IMR-90 (cell line): ENCODE measurements at regions not wholly inside any gene's neighbourhood (a gene's known extent, or its start where the extent isn't known, plus 50 kb on each side); places are given as distances from the start of the nearest gene placed in this dataset.

ENCODE experiments used
- ATAC-seq: fragments of 200-7000 bp; cut with Tn5 transposase; 2 replicates; pipeline ENCODE4 v1.9.1; 2020; ENCODE audit warnings: low read depth, mild to moderate bottlenecking, moderate library complexity
- BruUV-seq: library from RNA; stranded (reverse); fragments of 400-500 nt; replicated peaks from 2 replicates; lab custom pipeline; 2021; lab: Mats Ljungman, UMichigan
- CTCF ChIA-PET: fragments of 300-600 bp; formaldehyde crosslinking; extraction: SDS; loops from one replicate; lab custom pipeline; 2021; ENCODE audit warnings: antibody characterized with exemption; lab: Yijun Ruan, JAX
- POLR2A ChIA-PET: fragments of 300-600 bp; sonication (Branson Sonifier 250); formaldehyde crosslinking; loops from one replicate; lab custom pipeline; 2022; ENCODE audit warnings: antibody characterized with exemption; ENCODE audit not compliant: unreplicated experiment; lab: Charles Lee
- DNase-seq: peaks from one replicate; pipeline ENCODE4 v3.0.0; 2013
- H2AFZ ChIP-seq: replicated peaks from 2 replicates; pipeline ENCODE3; 2013; ENCODE audit warnings: low read length, mild to moderate bottlenecking; ENCODE audit not compliant: poor library complexity
- H2AK5ac ChIP-seq: 2 replicates; pipeline ENCODE4 v1.6.1; 2013; ENCODE audit warnings: low read depth, low read length, inconsistent platforms
- H2AK9ac ChIP-seq: replicated peaks from 2 replicates; pipeline ENCODE3; 2013; ENCODE audit warnings: mild to moderate bottlenecking, low read depth, low read length, moderate library complexity; ENCODE audit not compliant: poor library complexity
- H2BK120ac ChIP-seq: 2 replicates; pipeline ENCODE4 v1.6.1; 2013; ENCODE audit warnings: low read depth, low read length, inconsistent platforms
- H2BK15ac ChIP-seq: 3 replicates; pipeline ENCODE4 v1.6.1; 2013; ENCODE audit warnings: low read depth, low read length, inconsistent platforms
- H2BK20ac ChIP-seq: 2 replicates; pipeline ENCODE4 v1.6.1; 2013; ENCODE audit warnings: low read depth, mild to moderate bottlenecking, inconsistent platforms, low read length, moderate library complexity
- H2BK5ac ChIP-seq: 2 replicates; pipeline ENCODE4 v1.6.1; 2013; ENCODE audit warnings: mild to moderate bottlenecking, low read depth, low read length, inconsistent platforms; ENCODE audit not compliant: poor library complexity, severe bottlenecking
- H3K14ac ChIP-seq: replicated peaks from 2 replicates; pipeline ENCODE4 v1.6.1; 2013; ENCODE audit warnings: low read depth, low read length, inconsistent platforms
- H3K18ac ChIP-seq: 2 replicates; pipeline ENCODE4 v1.6.1; 2013; ENCODE audit warnings: low read depth, low read length, control low read depth
- H3K23ac ChIP-seq: 2 replicates; pipeline ENCODE4 v1.6.1; 2013; ENCODE audit warnings: low read depth, low read length, inconsistent platforms
- H3K27ac ChIP-seq: 2 replicates; pipeline ENCODE4 v1.5.1; 2013; ENCODE audit warnings: mild to moderate bottlenecking, control low read depth, low read length; ENCODE audit not compliant: insufficient read depth
- H3K27me3 ChIP-seq: 2 replicates; pipeline ENCODE4 v1.6.1; 2013; ENCODE audit warnings: low read length; ENCODE audit not compliant: control insufficient read depth, insufficient read depth
- H3K36me3 ChIP-seq: 2 replicates; pipeline ENCODE4 v1.6.1; 2013; ENCODE audit warnings: low read length, mixed read lengths; ENCODE audit not compliant: control insufficient read depth, insufficient read depth
- H3K4ac ChIP-seq: 2 replicates; pipeline ENCODE4 v1.6.1; 2013; ENCODE audit warnings: low read depth, low read length, inconsistent platforms
- H3K4me1 ChIP-seq: 2 replicates; pipeline ENCODE4 v1.6.1; 2013; ENCODE audit warnings: low read length, mixed read lengths; ENCODE audit not compliant: control insufficient read depth, insufficient read depth
- H3K4me2 ChIP-seq: 2 replicates; pipeline ENCODE4 v1.6.1; 2013; ENCODE audit warnings: low read depth, mild to moderate bottlenecking, control low read depth, low read length, moderate library complexity
- H3K4me3 ChIP-seq: 2 replicates; pipeline ENCODE4 v1.5.1; 2013; ENCODE audit warnings: low read depth, mild to moderate bottlenecking, control low read depth, low read length, moderate library complexity; ENCODE audit not compliant: insufficient read depth
- H3K56ac ChIP-seq: 2 replicates; pipeline ENCODE4 v1.6.1; 2013; ENCODE audit warnings: low read length, inconsistent platforms; ENCODE audit not compliant: insufficient read depth; ENCODE audit errors: extremely low read depth
- H3K79me1 ChIP-seq, 2 experiments: 2 replicates each; pipeline ENCODE4 v1.6.1; 2013; ENCODE audit warnings: low read length in 2 of 2, inconsistent platforms in 1 of 2, low read depth in 1 of 2
- H3K9ac ChIP-seq: 2 replicates; pipeline ENCODE4 v1.6.1; 2013; ENCODE audit warnings: low read depth, low read length, control low read depth
- H3K9me1 ChIP-seq: 2 replicates; pipeline ENCODE4 v1.6.1; 2013; ENCODE audit warnings: low read length, inconsistent platforms; ENCODE audit not compliant: insufficient read depth
- H3K9me3 ChIP-seq: 2 replicates; pipeline ENCODE4 v1.6.1; 2013; ENCODE audit warnings: low read length; ENCODE audit not compliant: control insufficient read depth, insufficient read depth
- H4K20me1 ChIP-seq: 2 replicates; pipeline ENCODE4 v1.6.1; 2013; ENCODE audit warnings: low read length, inconsistent platforms; ENCODE audit not compliant: insufficient read depth
- H4K5ac ChIP-seq: 2 replicates; pipeline ENCODE4 v1.6.1; 2013; ENCODE audit warnings: mild to moderate bottlenecking, low read depth, low read length, control low read depth
- H4K8ac ChIP-seq, 2 experiments: 2 replicates each; pipeline ENCODE4 v1.6.1; 2013; ENCODE audit warnings: low read depth in 2 of 2, low read length in 2 of 2, control low read depth in 1 of 2, inconsistent platforms in 1 of 2
- H4K91ac ChIP-seq: 2 replicates; pipeline ENCODE4 v1.6.1; 2013; ENCODE audit warnings: low read depth, low read length, inconsistent platforms; ENCODE audit not compliant: insufficient read depth
- BHLHE40 ChIP-seq: fragments of 150-350 bp; IDR thresholded peaks from 2 replicates; pipeline ENCODE4 v1.6.1; 2016; ENCODE audit warnings: mild to moderate bottlenecking, low read depth, low read length
- MAZ ChIP-seq: IDR thresholded peaks from 2 replicates; pipeline ENCODE4 v1.6.1; 2012; ENCODE audit warnings: low read depth, mild to moderate bottlenecking, low read length, improper control_type of control experiment, moderate library complexity, borderline replicate concordance
- RAD21 ChIP-seq: IDR thresholded peaks from 2 replicates; pipeline ENCODE4 v1.6.1; 2012; ENCODE audit warnings: low read length, improper control_type of control experiment
- RFX5 ChIP-seq: IDR thresholded peaks from 2 replicates; pipeline ENCODE4 v1.8.0; 2012; ENCODE audit warnings: low read depth, mild to moderate bottlenecking, low read length, moderate library complexity
- SMC3 ChIP-seq: fragments of 150-350 bp; IDR thresholded peaks from 2 replicates; pipeline ENCODE4 v1.6.1; 2016; ENCODE audit warnings: low read depth, mild to moderate bottlenecking, antibody characterized with exemption, low read length, moderate library complexity
- WGBS, 2 experiments: methylation state at CpG; one replicate each; pipeline versions ENCODE4 v1.1.5 to v1.1.7; 2013; ENCODE audit warnings: missing lambda C conversion rate in 2 of 2; ENCODE audit not compliant: insufficient read length in 1 of 2; ENCODE audit errors: extremely low coverage in 2 of 2; 5-methylcytosine and 5-hydroxymethylcytosine counted together
- dilution Hi-C: fragments of 300-500 bp; cut with HindIII; formaldehyde crosslinking; loops from one replicate; pipeline ENCODE4 v1.14.3; 2018; ENCODE audit warnings: low sequenced_read_pairs; ENCODE audit not compliant: unreplicated experiment
- in situ Hi-C: fragments of 300-500 bp; cut with MboI; formaldehyde crosslinking; loops from 3 replicates; pipeline ENCODE4 v1.14.3; 2019; ENCODE audit warnings: low sequenced_read_pairs, inconsistent platforms, mixed read lengths
- intact Hi-C: fragments of 100-400 bp; cut with micrococcal nuclease; formaldehyde crosslinking; loops from 2 replicates; pipeline ENCODE4 v1.10.0; 2022

DNA sequence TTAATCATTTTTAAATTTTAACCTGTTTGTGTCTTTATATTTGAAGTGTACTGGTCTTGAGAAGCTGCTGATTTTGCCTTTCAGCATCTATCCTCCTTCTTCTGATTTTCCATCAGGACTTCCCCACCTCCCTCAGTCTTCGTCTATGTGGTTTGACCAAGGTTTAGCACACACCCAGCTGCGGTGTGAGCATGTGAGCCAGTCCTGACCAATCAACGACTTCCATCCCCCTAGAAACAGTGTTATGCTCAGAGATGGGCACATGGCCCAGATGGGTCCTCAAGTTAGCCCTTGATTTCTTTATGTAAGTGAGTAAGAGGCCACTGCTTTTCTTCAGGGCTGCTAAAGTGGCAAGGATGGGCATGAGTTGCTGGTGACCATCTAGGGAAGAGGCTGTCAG, 190.8 kb downstream of the MATN1 start:
- Histone ChIP-seq H3K79me1 (no peaks in the 10 kb centered on the region), H2BK15ac (no peak overlapping the region), H2AK9ac (no peak overlapping the region), H2BK20ac (no peak overlapping the region), H2BK5ac (no peak overlapping the region), H3K4me2 (no peak overlapping the region), H3K4me1 (no peaks in the 10 kb centered on the region), H2AK5ac (no peak overlapping the region), H3K14ac (no peak overlapping the region), H3K4me3 (no peak overlapping the region), H4K5ac (no peak overlapping the region), H3K18ac (no peak overlapping the region), H2AFZ (no peak overlapping the region), H3K27me3 (no peaks in the 10 kb centered on the region), H3K9me1 (no peaks in the 10 kb centered on the region), H3K23ac (no peak overlapping the region), H3K27ac (no peak overlapping the region), H3K9ac (no peak overlapping the region), H3K36me3 (no peaks in the 10 kb centered on the region), H4K20me1 (no peaks in the 10 kb centered on the region), H3K56ac (no peak overlapping the region), H4K8ac (no peak overlapping the region), H3K9me3 (no peaks in the 10 kb centered on the region), H2BK120ac (no peak overlapping the region), H4K91ac (no peak overlapping the region), H3K4ac (no peak overlapping the region)
- no CpG with 5 or more reads among the region's 3 CpGs for WGBS, 2 experiments
- POLR2A ChIA-PET: no interaction called here
- no TSS peak for BruUV-seq
- CTCF ChIA-PET: no interaction called here
- intact Hi-C loops: no loop called here
- ATAC-seq (no peak), DNase-seq (no peak)
- in situ Hi-C loops: no loop called here
- TF ChIP-seq RFX5 (no peak), RAD21 (no peak), SMC3 (no peak), MAZ (no peak), BHLHE40 (no peak)
- dilution Hi-C loops: no loop called here
